HG03565 (cell line): ENCODE measurements at regions not wholly inside any gene's neighbourhood (a gene's known extent, or its start where the extent isn't known, plus 50 kb on each side); places are given as distances from the start of the nearest gene placed in this dataset.
"Not testable (repeated sequence)": the region's sequence is repeated elsewhere in the genome, so short reads cannot be mapped to it uniquely, and the experiment has no call there.

ENCODE experiments used
- ATAC-seq: cut with Tn5 transposase; IDR thresholded peaks from one replicate; pipeline ENCODE4 v1.9.1; 2021; ENCODE audit warnings: mild to moderate bottlenecking, moderate library complexity; ENCODE audit not compliant: unreplicated experiment

- no peak for ATAC-seq
Observed at GRCh38 chrX:2574271-2574670, 73.5 kb upstream of the DHRSX start.

DNA sequence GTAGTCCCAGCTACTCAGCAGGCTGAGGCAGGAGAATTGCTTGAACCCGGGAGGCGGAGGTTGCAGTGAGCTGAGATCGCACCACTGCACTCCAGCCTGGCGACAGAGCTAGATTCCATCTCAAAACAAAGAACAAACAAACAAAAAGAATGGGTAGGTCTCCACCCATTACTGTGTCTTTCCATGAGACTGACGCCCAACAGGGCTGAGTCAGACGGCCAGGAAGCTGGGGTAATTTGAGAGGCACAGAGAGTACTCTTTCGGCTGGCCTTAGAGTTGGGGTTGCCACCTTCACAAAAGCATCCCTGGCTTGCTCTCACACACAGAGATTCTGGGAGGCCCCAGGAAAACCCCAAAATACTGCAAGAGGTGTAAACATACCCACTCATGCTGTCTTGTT lies 72.0 kb upstream of the DHRSX start:
- ATAC-seq = no peak

- ATAC-seq = no peak
Observed at GRCh38 chrX:2568125-2568524, 67.3 kb upstream of the DHRSX start.

GRCh38 chrX:2566055-2566454 lies 65.3 kb upstream of the DHRSX start:
- no peak for ATAC-seq

GRCh38 chrX:2561456-2561855 lies 60.7 kb upstream of the DHRSX start:
- no peak for ATAC-seq

DNA sequence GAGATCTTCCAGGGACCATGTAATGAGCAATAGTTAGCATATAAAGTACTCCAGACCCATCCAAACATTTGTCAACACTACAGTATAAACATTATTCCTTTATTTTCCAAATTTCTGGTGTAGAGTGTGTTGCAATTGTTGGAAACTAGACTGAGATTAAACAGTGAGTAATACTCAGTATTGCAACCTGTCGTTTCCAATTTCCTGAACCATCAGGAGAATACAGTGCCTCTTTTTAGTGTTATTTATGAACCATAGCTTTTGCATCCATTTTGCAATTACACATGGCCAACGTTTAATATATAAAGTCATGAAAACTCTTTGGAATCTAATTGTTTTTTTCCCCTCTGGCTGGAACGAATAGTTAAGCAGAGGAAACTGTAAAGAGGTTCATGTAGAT lies 58.3 kb upstream of the DHRSX start:
- no peak for ATAC-seq

DNA sequence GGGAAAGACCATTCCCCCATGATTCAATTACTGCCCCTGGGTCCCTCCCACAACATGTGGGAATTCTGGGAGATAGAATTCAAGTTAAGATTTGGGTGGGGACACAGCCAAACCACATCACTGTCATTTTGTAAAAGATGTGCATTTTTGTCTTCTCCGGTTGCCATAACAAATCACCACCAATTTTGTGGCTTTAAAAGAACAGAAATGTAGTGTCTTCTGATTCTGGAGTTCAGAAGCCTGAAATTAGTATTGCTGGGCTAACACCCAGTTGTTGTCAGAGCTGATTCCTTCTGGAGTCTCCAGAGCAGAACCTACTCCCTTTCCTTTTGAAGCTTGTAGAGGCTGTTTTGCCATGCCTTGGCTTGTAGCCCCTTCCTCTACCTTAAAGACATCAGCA lies 54.1 kb upstream of the DHRSX start:
- no peak for ATAC-seq

- not testable (repeated sequence) for ATAC-seq
Observed at GRCh38 chrX:2554066-2554465, 53.3 kb upstream of the DHRSX start.

DNA sequence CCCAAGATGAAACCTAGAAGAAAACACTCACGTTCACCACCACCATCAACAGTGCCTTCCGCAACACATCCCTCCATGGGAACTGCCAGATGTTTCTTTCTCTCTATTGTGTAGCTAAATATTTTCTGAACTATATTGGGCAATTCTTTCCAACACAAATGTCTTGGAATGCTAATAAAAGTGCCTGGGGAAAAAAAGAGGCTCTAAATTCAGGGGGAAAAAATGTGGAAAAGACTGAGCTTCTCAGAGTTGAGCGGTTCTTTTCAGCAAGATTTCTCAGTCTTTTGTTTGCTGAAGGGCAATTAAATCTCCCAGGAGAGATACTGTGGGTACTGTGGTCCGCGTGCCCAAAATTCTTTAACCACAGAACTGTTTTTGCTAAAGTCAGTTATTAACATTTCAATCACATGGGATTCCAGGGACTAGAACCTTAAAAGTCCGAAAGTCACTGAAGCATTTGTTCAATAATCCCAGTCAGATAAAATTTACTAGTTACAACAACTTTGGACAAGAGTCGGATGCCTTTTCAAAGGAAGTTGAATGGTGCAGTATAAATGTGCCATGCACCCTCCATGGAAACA lies 51.9 kb upstream of the DHRSX start:
- ATAC-seq = no peak

DNA sequence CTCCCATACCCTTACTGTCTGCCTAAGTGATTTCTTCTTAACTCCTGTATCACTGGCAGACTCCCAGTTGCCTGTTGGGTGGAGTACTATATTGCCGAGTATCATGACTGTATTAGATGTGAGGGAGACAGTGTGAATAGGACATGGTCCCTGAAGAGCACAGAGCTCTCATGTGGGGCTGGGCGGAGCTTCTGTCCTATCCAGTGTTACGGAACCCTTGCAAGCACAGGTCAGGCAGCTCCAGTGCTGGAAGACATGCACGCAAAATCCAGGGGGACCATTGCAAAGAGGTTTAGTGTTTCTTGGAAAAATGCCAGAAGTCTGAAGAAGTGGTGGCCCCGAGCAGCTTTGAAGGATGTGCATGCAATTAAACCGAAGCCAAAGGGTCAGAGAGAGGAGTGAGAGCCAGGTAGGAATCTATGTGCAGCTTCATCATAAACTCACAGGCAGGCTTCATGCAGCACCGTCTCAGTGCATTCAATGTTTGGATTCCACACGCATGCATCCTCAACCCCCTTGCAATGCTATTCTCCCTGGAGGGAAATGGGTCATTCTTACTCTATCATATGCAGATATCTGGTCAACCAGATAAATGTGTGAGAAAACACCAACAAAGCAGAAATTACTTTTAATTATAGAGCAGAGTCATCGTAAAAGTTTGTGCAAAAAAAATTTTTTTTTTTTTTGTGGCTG lies 49.7 kb upstream of the DHRSX start:
- ATAC-seq = no peak
